IPS-18c (cell line): ENCODE measurements at regions not wholly inside any gene's neighbourhood (a gene's known extent, or its start where the extent isn't known, plus 50 kb on each side); places are given as distances from the start of the nearest gene placed in this dataset.

Source experiments
- H3K4me3 ChIP-seq: 2 replicates; pipeline ENCODE4 v1.7.0; 2013; ENCODE audit warnings: low read depth, mild to moderate bottlenecking, low read length, moderate library complexity; ENCODE audit not compliant: insufficient read depth
- H3K9me3 ChIP-seq: one replicate; pipeline ENCODE4 v1.6.1; 2013; ENCODE audit warnings: mild to moderate bottlenecking, low read length, moderate library complexity; ENCODE audit not compliant: control insufficient read depth, insufficient read depth

DNA sequence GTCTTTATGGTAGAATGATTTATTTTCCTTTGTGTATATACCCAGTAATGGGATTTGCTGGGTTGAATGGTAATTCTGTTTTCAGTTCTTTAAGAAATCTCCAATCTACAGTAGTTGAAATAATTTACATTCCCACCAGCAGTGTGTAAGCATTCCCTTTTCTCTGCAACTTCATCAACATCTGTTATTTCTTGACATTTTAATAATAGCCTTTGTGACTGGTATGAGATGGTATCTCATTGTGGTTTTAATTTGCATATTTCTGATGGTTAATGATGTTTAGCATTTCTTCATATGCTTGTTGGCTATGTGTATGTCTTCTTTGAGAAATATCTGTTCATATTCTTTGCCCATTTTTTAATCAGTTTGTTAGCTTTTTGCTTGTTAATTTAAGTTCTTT is 901.2 kb downstream of the METTL15 start:
- Histone ChIP-seq H3K9me3 (no peaks in the 10 kb centered on the region), H3K4me3 (no peak overlapping the region)

DNA sequence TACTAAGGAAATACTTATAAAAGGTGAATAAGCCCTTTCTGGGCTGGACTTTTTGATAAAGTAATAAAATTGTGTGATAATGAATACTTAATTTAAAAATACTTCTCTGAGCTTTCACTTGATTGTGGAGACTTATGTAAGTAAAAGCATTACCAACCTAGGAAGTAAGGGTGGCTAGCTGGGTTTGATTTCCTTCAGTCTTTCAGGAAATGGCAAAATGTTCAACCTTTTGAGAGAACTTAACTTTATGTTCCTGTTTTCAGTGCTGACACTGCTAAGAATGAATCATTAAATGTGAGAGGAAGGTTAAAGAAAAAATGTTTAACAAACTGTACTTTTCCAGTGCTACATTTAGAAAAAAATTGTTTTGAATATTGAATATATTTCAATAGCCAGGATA is 900.3 kb downstream of the METTL15 start:
- H3K9me3 ChIP-seq: no peaks in the 10 kb centered on the region
- H3K4me3 ChIP-seq: no peak overlapping the region

DNA sequence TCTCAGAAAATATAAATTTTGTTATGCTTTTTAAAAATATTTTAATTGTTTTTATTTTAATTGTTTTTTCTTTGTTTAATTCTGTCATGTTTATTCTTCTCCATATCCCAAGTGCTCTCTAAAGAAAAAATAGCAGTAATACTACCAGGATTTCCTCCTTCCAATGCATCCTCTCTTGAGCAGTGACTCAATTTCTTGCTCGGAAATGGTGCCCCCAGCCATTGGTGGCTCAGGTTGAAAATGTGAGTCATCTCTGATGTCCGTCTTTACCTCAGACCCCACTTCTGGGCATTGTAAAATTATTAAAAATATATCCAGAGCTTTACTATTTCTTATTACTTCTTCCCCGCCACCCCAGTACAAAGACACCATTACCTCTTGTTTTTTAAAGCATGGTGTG is 898.5 kb downstream of the METTL15 start:
- H3K9me3 ChIP-seq: no peaks in the 10 kb centered on the region

DNA sequence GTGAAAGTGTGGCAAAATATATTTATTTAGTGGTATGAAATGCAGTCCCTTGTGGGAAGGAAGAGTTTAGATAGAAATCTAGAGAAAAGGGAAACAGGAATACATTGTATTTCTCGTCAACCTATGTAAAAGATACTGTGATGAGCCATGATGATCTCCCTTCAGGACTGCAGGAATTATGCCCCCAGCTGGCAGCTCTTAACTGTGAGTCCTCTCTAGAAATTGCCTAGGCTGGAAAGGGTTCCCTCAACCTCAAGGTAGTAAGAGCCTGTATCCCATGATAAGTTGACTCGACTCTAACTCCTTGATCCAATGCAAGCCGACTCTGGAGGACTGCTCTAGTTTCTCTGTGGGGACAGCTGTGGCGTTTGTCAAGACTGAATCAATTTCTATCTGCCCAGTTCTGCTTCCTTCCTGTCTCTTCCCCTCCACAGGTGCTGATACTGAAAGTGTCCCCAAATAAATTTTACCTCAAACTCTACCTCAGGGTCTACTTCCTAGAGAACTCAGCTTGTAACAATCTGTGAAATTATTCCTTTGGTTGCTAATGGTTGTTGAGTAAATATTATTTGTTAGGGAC is 897.3 kb downstream of the METTL15 start:
- H3K9me3 ChIP-seq: no peaks in the 10 kb centered on the region
- H3K4me3 ChIP-seq: no peak overlapping the region

More for the DNA sequence above, 898.5 kb downstream of the METTL15 start:
- H3K4me3 ChIP-seq: no peak overlapping the region

DNA sequence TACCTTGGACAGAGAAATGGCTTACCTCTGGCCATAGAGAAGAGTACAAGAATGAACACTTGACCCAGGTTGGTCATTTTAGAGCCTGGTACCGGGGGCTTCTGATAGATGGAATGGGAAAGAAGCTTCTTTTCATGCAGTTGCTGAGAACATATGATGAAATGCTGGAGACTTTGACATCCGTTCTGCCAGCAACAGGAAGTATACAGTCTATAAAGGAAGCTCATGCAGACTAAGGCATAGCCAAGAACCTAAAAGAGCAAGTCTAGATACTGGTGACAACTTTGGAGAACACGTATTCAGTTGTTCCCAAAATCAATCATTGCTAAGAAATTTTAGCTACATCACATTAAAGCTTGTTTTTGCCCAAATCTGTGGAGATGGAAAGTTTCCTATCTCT is 894.6 kb downstream of the METTL15 start:
- Histone ChIP-seq H3K4me3 (no peak overlapping the region), H3K9me3 (no peaks in the 10 kb centered on the region)

DNA sequence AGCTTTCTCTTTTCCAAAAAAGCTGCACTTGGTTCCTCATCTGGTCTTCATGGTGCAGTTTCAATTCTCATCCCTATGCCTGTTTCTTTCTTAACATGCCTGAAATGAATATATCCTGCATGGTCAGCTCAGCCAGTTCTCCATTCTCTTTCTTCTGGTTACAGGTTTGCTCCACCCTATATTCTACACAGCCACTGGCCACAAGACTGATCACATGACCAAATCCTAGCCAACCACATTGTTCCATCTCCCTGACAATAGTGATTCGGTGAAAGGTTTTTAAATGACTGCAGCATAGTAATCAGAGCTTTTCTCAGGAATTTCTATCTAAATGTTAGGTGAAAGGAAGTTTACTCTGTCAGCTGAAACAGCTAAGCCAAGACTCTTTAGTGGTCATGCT is 891.4 kb downstream of the METTL15 start:
- Histone ChIP-seq H3K9me3 (no peaks in the 10 kb centered on the region), H3K4me3 (no peak overlapping the region)

DNA sequence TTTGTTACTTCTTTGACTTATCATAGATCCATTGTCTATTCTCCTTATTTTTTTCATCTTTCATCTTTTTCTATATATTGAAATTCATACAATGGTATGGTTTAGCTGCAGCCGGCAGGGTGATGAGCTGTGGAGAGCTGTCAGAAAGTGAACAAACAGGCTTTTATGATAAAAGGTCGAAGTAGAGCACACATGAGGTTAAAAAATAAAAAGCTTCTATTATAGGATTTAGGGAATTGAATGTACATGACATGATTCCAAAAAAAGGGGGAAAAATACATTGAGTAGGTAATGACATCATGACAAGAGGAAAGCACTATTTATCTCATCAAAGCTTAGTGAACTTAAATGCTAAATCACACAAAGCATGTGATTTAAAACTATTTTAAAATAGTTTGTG is 884.8 kb downstream of the METTL15 start:
- Histone ChIP-seq H3K4me3 (no peak overlapping the region), H3K9me3 (no peaks in the 10 kb centered on the region)

DNA sequence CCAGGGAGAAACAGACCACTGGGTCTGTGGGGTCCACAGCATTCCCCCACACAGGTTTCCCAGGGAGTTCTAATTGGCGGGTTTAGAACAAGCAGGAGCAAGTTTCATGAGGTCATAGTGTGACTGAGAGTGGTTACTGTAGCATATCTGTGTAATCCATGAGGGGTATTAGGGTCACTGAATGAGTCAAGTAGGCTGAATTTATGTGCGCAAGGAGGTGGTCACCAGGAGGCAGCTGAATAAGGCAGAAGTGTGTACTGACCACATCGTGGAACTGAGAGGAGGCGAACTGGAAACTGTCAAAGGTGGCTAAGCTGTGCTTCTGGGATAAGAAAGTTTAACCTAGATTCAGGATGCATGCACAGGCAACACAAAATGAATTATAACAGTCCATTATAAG is 876.0 kb downstream of the METTL15 start:
- Histone ChIP-seq H3K9me3 (no peaks in the 10 kb centered on the region), H3K4me3 (no peak overlapping the region)

DNA sequence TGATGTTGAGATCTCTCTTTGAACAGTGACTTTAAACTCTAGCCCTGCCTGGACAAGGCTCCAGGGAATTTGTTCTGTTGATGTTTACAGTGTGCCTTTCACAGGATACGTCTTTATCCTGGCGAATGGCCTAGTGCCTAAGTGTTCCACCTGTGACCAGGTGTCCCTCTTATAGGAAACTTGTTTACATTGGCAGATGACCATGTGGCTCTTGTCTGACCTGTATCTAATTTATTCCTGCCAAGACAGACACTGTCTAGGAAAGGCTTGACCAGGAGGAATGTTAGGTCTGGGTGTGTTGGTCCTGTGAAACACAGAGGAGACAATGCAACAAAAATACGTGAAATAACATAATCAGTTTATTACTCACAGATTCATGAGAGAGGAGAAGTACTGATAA is 875.6 kb downstream of the METTL15 start:
- H3K4me3 ChIP-seq: no peak overlapping the region
- no peaks in the 10 kb centered on the region for H3K9me3 ChIP-seq

DNA sequence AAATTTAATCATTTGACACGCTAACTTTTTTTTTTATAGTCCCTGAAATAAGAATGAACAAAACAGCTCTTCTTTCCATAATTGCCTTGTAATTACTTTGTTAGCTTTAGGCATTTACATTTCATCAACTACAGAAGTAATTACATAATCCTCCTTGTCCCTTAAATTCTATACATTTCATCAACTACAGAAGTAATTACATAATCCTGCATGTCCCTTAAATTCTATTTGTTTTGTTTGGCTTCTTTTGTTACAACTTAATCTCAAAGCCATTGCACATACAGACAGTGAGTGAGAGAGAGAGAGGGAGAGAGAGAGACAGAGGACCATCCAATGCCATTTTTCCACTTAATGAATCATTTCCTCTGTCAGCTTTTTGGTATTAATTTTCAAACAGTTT is 873.2 kb downstream of the METTL15 start:
- H3K4me3 ChIP-seq: no peak overlapping the region
- no peaks in the 10 kb centered on the region for H3K9me3 ChIP-seq

DNA sequence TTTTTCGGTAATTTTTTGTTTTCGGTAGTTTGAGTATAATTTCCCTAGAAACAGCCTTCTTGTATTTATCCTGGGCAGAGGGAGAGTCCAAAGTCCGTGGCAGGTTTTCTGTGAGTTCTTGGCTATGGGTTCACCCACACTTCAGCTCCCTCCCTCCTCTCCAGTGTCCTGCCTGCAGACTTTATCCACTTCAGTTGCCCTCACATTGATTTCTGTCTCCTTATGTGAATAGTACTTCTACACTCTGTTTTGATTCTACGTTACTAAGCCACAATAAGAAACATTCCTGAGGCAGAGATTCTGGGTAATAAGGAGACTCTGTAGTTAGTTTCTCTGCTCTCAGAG is 868.6 kb downstream of the METTL15 start:
- Histone ChIP-seq H3K9me3 (no peaks in the 10 kb centered on the region), H3K4me3 (no peak overlapping the region)

DNA sequence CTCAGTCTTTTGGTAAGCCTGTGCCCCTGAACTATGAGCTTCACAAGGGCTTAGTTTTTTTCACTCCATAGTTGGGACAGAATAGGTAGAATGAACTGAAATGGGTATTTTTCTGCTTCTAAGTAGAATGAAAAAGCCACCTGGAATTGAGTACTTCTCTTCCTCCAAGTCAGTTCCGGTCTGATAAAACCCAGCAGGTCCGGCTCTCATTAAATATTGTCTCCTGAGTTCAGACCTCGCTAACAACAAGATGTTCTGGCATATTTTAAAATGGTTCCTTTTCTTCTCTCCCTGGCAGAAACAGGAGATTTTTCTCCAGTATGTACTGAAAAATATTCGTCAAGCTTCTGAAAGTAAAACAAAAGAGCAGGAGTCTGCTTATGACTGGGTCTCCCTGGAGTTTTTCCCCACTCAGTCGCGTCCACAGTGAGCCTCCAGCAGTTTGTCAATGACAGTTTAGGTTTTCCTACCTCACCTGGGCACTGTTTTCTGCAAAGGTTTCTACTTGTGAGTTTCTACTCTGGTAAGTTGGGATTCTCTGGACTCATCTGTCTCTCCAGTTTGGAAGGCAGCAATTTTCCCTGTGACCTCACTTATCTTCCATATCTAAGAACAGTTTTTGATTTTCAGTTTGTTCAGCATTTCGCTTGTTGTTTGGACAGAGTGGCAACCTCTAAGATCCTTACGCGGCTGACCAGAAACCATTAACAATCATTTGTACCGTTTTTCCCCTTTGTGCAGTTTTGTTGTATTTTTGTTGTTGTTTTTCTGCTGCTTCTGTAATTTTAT is 868.0 kb downstream of the METTL15 start:
- H3K4me3 ChIP-seq: no peak overlapping the region
- H3K9me3 ChIP-seq: no peaks in the 10 kb centered on the region

DNA sequence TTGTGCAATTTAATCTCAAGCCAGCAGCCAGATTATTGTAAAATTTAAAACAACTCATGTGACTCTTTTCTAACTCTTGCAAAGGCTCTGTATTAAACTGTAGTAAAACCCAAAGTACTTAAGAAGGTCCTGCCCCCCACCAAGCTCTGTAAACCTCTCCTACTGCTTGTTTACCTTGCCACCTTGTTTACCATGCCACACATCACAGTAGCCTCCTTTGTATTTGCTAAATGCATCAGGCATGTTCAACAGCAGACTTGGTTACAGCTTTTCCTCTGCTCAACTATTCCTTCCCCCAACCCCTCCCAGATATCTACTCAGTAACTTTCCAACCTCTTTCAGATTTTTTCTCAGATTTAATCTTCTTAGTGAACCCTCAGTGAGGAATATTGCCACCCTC is 861.6 kb downstream of the METTL15 start:
- Histone ChIP-seq H3K9me3 (no peaks in the 10 kb centered on the region), H3K4me3 (no peak overlapping the region)

DNA sequence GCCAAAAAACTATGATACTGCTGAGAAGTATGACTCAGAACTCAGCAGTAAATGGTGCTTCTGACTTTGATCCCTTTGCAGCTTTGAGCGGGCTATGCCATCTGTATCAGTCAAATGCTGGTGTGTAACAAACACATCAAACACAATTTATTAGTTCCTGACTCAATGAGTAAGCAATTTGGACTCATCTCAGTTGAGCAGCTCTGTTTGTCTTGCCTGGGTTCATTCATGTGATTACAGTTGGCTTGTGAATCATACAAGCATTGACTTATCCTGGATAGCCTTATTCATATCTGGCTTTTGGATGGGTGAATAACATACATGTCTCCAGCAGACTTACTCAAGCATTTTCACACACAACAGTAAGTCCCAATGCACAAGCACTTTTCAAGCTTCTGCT is 858.8 kb downstream of the METTL15 start:
- H3K4me3 ChIP-seq: no peak overlapping the region
- H3K9me3 ChIP-seq: no peaks in the 10 kb centered on the region

DNA sequence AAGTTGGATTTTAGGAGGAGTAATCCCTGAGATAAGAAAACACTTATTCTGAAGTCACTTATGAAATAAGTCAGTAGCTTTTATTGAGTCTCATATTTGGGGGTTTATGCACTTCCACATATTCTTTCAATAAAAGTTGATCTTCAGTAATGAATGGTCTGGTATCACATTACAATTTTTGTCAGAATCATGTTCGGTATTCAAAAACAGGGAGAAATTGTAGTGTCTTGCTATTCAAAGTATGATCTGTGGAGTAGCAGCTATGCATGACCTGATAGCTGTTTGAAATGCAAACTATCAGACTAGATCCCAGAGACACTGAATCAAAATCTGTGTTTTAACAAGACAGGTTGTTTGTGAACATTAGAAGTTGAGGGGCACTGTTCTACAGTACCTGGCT is 857.6 kb downstream of the METTL15 start:
- H3K9me3 ChIP-seq: no peaks in the 10 kb centered on the region
- H3K4me3 ChIP-seq: no peak overlapping the region

DNA sequence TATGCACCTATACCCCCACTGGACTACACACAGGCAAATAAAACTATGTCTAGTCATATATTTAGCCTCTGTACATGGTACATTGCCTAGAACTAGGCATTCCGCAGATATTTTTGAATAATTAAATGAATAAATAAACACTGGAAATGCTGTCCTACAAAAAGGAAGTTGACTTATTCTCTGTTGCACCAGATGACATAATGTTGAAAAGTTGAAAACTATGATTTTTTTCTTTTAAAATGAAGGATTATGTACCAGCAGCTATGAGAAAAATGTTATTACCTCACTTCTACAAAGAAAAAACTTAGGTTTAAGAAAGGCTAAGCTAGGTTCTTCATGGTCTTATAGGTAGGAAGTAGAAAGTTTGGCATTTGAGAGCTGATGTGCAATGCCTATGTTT is 856.6 kb downstream of the METTL15 start:
- no peak overlapping the region for H3K4me3 ChIP-seq

DNA sequence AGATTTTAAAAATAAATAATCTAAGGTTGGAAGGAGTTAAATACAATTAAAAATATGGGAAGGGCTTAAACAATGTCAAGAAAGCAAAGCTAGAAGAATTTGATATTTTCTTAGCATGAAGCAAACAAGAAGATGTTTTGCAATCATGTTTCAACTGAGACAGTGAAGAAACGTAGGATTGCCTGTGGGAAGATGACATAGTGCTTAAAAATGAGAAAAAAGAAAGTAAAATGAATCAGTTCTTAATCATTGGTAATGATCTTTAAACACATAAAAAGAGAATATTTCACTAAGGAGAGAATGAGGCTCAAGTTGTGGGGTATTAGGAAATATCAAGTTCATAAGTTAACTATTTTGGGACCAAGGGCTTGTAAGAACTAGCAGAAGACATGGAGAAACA is 855.0 kb downstream of the METTL15 start:
- Histone ChIP-seq H3K4me3 (no peak overlapping the region), H3K9me3 (no peaks in the 10 kb centered on the region)

More for the DNA sequence above, 856.6 kb downstream of the METTL15 start:
- no peaks in the 10 kb centered on the region for H3K9me3 ChIP-seq

DNA sequence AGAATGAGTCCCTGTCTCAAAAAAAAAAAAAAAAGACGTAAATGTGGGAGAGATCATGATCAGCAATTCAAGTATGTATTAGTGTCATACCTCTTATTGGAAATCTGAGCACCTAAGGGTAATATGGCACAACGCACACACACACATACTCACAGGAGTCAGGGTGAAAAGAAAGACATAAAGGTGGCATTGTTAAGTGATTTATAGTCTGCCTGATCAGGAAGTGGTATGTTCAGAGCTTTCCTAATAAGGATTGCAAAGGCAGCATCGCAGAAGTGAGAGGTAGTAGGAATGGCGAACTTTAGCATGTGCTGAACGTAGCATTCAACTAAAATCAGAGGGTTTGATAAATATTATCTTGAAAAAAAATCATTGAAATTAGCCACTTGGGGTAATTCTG is 854.3 kb downstream of the METTL15 start:
- no peak overlapping the region for H3K4me3 ChIP-seq
- no peaks in the 10 kb centered on the region for H3K9me3 ChIP-seq

DNA sequence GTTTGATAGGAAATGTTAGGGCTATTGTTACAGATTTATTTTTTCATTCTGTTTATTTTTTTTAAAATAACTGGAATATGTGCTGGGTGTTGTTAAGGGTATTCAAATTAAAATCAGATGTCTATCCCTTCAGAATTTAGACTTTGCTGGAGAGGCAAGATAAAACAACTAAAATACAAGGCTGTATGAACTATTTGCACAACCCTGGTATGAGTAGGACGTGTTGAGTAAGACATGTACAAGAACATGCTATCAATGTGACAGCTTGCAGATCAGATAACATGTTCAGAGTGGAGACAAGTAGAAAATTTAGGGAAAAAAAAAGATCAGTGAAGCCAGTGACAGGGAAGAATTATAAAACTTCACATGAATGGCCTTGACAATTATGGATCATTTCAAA is 853.5 kb downstream of the METTL15 start:
- Histone ChIP-seq H3K9me3 (no peaks in the 10 kb centered on the region), H3K4me3 (no peak overlapping the region)
